ENCODE measurements at regions not wholly inside any gene's neighbourhood (a gene's known extent, or its start where the extent isn't known, plus 50 kb on each side); places are given as distances from the start of the nearest gene placed in this dataset.
"Not testable (repeated sequence)": the region's sequence is repeated elsewhere in the genome, so short reads cannot be mapped to it uniquely, and the experiment has no call there.

DNA sequence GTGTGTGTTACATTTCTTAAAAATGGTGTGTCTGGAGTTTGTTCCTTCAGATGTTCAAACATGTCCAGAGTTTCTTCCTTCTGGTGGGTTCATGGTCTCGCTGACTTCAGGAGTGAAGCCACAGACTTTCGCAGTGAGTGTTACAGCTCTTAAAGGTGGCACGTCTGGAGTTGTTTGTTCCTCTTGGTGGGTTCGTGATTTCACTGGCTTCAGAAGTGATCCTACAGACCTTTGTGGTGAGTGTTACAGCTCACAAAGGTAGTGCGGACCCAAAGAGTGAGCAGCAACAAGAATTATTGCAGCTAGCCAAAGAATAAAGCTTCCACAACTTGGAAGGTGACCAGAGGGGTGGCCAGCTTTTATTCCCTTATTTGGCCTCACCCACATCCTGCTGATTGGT, 183.7 kb downstream of the COPRS start:
- FAIRE-seq = not testable (repeated sequence)

GRCh38 chr17:31674717-31675349, 184.2 kb downstream of the COPRS start:
- no peak for FAIRE-seq

DNA sequence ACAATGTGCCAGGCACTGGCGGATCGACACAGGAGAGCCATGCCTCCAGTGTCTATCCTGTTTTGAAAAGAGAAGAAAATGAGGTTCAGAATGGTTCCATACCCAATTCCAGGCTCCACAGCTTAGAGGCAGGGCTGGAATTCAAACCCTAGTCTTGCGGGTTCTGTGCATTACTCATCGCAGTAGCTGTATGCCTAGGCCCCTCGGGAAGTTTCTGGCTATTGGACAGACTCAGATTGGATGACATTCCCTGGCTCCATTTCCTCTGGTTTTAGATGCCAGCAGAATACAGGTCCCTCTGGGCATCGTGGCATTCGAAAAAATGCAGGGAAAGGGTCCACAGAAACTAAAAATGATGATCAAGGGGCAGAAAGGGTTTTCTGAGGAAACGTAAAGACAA, 184.7 kb downstream of the COPRS start:
- no peak for FAIRE-seq

- FAIRE-seq = no peak
Measured at GRCh38 chr17:31673076-31673475, 186.0 kb downstream of the COPRS start.

DNA sequence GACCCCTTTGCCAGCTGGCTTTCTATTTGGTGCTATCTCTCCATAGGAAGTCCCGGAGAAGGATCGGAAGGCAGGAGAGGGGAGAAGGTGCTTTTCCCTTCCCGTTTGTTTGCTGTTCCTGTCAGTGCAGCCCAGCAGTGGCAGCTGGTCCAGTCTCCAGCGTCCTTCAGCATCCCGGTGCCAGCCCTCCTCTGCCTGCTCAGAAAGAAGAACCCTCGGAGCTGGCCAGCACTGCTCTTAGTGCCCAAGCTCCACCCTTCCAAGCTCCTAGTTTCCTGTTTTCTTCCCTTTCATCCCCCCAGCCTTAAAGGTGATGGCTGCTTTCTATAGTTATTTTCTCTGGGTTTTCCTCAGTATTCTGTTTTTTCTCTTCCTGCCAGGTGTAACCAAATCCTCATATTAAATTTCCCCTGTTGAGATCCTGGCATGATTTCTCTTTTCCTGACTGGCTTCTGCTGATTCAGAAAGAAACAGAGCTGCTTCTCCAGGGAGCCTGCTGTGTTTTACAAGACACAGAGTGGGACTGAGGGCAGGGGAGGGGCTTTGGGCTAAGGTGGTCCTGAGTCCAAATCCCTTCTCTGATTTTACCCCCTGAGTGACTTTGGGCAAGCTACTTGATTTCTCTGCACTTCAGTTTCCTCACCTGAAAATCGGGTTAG, 186.8 kb downstream of the COPRS start:
- FAIRE-seq = no peak

GRCh38 chr17:31663576-31663975, 195.5 kb downstream of the COPRS start:
- FAIRE-seq = no peak

GRCh38 chr17:31660684-31661083, 198.4 kb downstream of the COPRS start:
- no peak for FAIRE-seq

- FAIRE-seq = no peak
Measured at GRCh38 chr17:31657876-31658275, 201.2 kb downstream of the COPRS start.

DNA sequence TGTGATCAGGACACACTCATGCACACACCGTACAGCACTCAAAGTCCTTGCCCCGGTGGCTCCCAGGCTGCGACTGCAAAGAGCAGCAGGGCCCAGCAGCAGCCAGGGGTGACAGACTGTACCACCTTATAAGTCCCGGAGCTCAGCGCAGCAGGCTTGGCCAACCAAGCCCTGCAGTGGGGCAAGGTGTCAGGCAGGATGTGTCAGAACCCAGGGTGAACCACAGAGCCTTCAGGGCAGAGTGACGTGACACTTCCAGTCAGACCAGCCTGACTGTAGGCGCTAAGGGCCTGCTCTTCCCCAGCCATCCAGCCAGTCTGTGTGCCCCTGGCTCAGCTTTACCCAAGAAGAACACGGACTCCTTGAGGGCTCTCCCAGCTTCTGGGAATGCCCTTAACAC, 204.1 kb downstream of the COPRS start:
- no peak for FAIRE-seq

DNA sequence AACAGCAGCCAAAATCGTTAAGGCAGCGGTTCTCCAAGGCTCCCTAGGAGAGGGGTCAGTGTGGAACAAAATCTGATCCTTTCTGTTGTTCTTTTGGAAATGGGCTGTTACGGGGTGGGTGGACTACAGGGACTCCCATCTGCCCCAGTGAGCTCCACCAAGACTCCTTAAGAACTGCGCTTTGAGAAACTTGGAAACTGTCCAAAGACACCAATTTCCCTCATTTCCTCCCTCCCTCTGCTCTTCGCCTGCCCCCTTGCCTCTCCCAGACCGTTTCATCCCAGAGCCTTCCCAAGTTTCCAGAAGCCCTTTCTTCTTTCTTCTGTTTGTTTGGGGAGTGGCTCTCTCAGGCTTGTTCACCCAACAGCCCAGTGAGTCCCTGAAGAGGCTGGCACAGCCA, 205.4 kb downstream of the COPRS start:
- FAIRE-seq = no peak

- FAIRE-seq = no peak
Measured at GRCh38 chr17:31650756-31651520, 208.1 kb downstream of the COPRS start.

DNA sequence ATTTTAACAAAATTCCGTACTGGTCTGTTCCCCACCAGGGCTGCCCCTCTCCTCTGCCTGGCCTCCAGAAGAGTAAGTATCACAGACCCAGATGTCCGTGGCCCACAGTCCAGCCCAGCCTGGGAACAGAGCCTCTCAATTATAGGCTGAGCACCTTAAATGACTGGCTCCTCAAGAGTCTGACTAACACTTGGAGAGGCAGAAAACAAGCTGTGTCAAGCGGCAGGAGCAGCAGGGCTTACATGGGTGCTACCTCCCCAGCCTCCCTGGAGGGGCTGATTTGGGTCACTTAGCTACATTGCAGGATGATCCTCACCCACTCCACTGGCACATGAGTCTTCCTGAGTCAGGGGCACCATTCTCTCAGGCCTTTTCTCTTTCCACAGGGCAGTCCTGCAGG, 209.7 kb downstream of the COPRS start:
- no peak for FAIRE-seq

- no peak for FAIRE-seq
Measured at GRCh38 chr17:31647661-31648060, 211.4 kb downstream of the COPRS start.

DNA sequence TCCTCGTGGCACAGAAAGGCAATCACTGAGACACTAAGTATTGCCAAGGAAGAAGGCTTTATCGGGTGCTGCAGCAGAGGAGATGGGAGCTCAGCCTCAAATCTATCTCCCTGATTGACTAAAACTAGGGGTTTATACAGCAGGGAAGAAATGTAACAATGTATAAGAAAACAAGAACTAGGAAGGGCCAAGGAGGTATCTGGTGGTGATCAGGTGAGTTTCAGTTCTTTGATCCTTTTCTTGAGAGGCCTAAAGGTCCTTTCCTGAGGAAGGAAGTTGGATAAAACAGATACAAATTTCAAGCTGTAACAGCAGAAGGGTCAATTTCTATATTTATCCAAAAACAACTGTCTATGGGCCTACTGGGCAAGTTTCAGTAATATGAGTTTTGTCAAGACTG, 212.4 kb downstream of the COPRS start:
- no peak for FAIRE-seq

GRCh38 chr17:31645351-31645750, 213.7 kb downstream of the COPRS start:
- FAIRE-seq = no peak

DNA sequence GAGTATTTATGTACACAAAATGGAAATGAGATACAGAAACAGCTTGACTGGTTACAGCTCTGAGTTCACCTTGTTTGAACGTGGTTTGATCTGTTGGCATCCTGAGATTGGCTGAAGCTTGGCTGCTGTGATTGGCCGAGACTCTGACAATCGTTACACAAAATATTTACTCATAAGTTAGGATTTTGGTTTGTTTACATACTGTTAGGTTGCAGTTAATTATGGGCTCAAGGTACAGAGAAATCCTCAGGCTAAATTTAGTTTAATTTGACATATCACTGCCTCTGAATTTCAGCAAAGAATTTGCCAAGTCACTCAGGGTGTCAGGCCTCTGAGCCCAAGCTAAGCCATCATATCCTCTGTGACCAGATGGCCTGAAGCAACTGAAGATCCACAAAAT, 227.3 kb downstream of the COPRS start:
- no peak for FAIRE-seq

GRCh38 chr17:31630866-31631265, 228.2 kb downstream of the COPRS start:
- FAIRE-seq = not testable (repeated sequence)

DNA sequence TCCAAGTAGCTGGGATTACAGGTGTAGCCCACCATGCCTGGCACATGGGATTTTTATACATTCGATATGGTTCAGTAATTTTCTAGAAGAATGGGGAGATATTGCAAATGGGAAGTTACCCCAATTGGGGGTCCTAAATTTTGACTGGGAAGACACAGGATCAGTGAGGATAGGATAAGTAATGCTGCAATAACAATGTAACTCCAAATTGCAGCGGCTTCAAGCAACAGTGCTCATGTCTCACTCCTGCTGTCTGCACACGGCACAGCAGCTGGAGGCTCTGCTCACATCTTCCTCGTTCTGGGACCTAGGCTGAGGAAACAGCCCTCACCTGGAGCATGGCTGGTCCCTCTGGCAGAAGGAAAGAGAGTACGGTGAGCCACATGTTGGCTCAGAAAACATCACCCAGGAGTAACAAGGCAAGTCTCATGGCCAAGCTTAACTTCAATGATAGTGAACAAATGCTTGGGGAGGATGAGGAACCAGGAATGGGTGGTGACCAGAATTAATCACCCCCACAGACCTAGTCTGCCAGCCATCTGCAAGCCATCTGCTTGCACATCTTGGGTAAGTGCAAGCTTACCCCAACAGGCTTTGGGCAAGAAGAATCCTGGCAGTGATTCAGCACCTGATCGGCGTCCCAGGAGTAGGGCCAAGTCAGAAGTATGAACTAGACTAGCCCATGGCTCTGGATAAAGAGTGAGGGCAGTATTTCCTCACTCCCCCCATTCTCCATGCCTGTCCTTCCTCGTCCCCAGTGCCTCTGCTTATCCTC, 229.2 kb downstream of the COPRS start:
- no peak for FAIRE-seq

DNA sequence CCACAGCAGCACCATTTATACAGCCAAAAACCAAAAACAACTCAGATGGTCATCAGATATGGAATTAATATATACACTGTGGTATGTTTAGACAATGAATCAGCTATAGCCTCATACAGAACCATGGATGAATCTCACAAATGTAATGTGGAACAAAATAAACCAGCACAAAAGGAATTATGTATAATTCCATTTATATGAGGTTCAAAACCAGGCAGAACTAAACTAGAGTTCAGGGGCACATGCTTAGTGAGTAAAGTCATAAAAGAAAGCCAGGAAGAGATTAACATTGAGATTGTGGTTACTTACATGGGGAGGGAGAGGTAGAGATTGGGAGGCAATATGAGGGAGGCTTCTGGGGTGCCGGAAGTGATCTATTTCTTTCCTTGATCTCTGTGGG, 231.1 kb downstream of the COPRS start:
- FAIRE-seq = no peak

DNA sequence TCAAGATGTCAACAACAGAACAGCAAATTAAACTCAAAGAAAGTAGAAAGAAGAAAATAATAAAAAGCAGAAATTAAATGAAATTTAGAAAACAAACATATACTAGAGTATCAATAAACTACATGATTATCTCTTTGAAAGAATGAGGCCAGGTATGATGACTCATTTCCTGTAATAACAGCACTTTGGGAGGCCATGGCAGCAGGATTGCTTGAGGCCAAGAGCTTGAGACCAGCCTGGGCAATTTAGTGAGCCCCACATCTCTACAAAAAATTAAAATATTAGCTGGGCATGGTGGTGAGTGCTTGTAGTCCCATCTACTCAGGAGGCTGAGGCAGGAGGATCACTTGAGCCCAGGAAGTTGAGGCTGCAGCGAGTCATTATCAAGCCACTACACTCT, 232.5 kb downstream of the RAB11FIP4 start:
- FAIRE-seq = no peak

- no peak for FAIRE-seq
Measured at GRCh38 chr17:31622500-31622899, 231.0 kb downstream of the RAB11FIP4 start.

DNA sequence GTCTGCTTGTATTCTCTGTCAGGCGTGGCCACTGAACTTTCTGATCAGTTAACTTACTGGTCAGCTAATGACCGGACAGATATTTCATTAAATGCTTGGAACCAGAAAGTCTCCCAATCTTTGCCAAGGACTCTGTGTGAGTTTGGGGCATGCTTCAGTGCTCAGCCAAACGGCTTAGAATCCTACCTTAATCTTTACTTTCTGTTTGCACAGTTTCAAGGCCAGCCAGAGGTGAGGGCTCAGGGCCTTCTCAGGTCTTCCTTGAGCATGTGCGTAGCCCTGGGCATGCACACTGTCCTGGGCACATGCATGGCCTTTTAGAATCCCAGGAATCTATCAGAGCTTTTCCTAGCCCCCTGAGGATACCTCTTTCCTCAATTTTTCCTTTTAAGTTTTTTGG, 230.1 kb downstream of the RAB11FIP4 start:
- FAIRE-seq = no peak

DNA sequence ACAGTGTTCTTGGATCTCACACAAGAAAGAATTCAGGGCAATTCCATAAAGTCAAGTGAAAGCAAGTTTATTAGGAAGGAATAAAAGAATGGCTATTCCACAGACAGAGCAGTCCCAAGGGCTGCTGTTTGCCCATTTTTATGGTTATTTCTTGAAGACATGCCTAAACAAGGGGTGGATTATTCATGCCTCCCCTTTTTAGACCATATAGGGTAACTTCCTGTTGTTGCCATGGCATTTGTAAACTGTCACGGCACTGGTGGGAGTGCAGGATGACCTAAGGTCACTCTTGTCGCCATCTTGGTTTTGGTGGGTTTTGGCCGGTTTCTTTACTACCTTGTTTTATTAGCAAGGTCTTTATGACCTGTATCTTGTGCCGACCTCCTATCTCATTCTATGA, 219.6 kb downstream of the RAB11FIP4 start:
- FAIRE-seq = not testable (repeated sequence)
